Kidney (tissue), 13 donors: ENCODE measurements at regions not wholly inside any gene's neighbourhood (a gene's known extent, or its start where the extent isn't known, plus 50 kb on each side); places are given as distances from the start of the nearest gene placed in this dataset.

ENCODE experiments used
- DNase-seq, 5 donors: peaks; one replicate each; pipeline ENCODE4 v3.0.0-alpha.2; 2013 to 2020
- FAIRE-seq: peaks from 2 replicates; lab custom pipeline; 2012; peaks lifted over from hg19 to GRCh38; lab: Jason Lieb, UNC
- H3K27ac ChIP-seq, 2 donors: one replicate each; pipeline ENCODE4 v1.7.0; 2013; ENCODE audit warnings: low read depth in 2 of 2, low read length in 2 of 2, inconsistent platforms in 1 of 2
- H3K27me3 ChIP-seq: one replicate; pipeline ENCODE4 v1.7.1; 2013; ENCODE audit warnings: low read length, inconsistent platforms; ENCODE audit not compliant: control insufficient read depth, insufficient read depth
- H3K36me3 ChIP-seq, 3 donors: one replicate each; pipeline versions ENCODE4 v1.7.0 to v1.7.1; 2013; ENCODE audit warnings: low read length in 3 of 3, control low read depth in 1 of 3, inconsistent platforms in 1 of 3; ENCODE audit not compliant: insufficient read depth in 3 of 3, control insufficient read depth in 2 of 3
- H3K4me1 ChIP-seq, 3 donors: one replicate each; pipeline versions ENCODE4 v1.7.0 to v1.7.1; 2013; ENCODE audit warnings: low read length in 3 of 3, inconsistent platforms in 1 of 3, low read depth in 1 of 3; ENCODE audit not compliant: control insufficient read depth in 2 of 3, insufficient read depth in 2 of 3
- H3K4me3 ChIP-seq, 3 donors: one replicate each; pipeline versions ENCODE4 v1.7.0 to v1.8.1; 2013; ENCODE audit warnings: low read length in 3 of 3, control low read depth in 1 of 3, inconsistent platforms in 1 of 3
- H3K9ac ChIP-seq, 3 donors: one replicate each; pipeline versions ENCODE4 v1.7.0 to v1.7.1; 2013; ENCODE audit warnings: low read length in 3 of 3, control low read depth in 1 of 3, inconsistent platforms in 1 of 3
- H3K9me3 ChIP-seq, 3 donors: one replicate each; pipeline versions ENCODE4 v1.7.0 to v1.7.1; 2013; ENCODE audit warnings: low read length in 3 of 3, control low read depth in 1 of 3, inconsistent platforms in 1 of 3; ENCODE audit not compliant: control insufficient read depth in 2 of 3, insufficient read depth in 1 of 3
- intact Hi-C: fragments of 100-400 bp; cut with DNase I; formaldehyde crosslinking; loops from one replicate; pipeline ENCODE4 v1.11.1; 2022
- TF ChIP-seq, protein P1 (sequence below): IDR thresholded peaks from 3 replicates; pipeline ENCODE4 v1.5.1; 2012; ENCODE audit warnings: mild to moderate bottlenecking, moderate library complexity, borderline replicate concordance; ENCODE audit not compliant: insufficient read depth; ENCODE audit errors: extremely low read depth
- donor health status: control.
- donor health status: control.
- donor health status: control.
- donor health status: control.
- donor health status: control.
- donor health status: DM: yes; HTN: yes; CAD: no.
- donor health status: Normal renal cell carcinoma (clear cell type).

DNA sequence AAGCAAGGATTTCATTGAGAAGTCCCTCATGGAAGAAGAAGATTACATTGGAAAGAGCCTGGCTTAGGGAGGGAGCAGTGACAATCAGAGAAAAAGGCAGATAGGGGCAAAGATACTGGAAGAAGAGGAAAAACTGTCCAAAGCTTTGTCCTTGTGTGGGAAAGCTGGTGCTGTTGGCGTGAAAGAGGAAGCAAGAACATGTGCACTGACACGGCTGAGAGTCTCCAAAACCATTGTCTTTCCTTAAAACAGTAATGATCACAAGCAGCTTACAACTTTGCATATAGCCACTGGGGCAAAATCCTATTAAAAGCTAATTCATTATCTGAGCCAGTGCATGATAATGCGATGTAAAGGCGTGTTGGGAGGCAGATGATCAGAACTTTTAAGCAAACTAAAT, 85.1 kb upstream of the ESR1 start:
- H3K9ac ChIP-seq = no peak overlapping the region
- H3K9me3 ChIP-seq = no peaks in the 10 kb centered on the region
- no peak overlapping the region for H3K4me3 ChIP-seq
- no peak overlapping the region for H3K27ac ChIP-seq
- intact Hi-C loops = no loop called here
- no peaks in the 10 kb centered on the region for H3K27me3 ChIP-seq
- no peaks in the 10 kb centered on the region for H3K36me3 ChIP-seq
- DNase-seq = no peak
- no peak for FAIRE-seq
- TF ChIP-seq, protein P1, sequence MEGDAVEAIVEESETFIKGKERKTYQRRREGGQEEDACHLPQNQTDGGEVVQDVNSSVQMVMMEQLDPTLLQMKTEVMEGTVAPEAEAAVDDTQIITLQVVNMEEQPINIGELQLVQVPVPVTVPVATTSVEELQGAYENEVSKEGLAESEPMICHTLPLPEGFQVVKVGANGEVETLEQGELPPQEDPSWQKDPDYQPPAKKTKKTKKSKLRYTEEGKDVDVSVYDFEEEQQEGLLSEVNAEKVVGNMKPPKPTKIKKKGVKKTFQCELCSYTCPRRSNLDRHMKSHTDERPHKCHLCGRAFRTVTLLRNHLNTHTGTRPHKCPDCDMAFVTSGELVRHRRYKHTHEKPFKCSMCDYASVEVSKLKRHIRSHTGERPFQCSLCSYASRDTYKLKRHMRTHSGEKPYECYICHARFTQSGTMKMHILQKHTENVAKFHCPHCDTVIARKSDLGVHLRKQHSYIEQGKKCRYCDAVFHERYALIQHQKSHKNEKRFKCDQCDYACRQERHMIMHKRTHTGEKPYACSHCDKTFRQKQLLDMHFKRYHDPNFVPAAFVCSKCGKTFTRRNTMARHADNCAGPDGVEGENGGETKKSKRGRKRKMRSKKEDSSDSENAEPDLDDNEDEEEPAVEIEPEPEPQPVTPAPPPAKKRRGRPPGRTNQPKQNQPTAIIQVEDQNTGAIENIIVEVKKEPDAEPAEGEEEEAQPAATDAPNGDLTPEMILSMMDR = no peak
- H3K4me1 ChIP-seq = no peaks in the 10 kb centered on the region

DNA sequence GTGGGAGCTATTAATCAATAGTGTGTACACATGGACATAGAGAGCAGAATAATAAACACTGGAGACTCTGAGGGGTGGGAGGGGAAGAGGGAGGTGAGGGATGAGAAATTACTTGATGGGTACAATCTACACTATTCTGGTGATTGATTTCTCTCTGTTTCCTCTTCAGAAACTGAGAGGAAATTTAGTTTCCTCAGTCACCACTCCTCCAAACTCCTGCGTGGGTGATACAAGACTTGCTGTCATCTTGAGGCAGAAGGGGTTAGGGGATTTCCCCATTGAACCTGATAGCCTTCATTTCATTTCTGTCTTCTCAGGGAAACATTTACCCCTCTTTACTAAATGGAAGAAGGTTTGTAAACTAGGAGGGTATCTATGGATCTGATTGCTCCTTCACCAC, 84.3 kb upstream of the ESR1 start:
- H3K27me3 ChIP-seq = no peaks in the 10 kb centered on the region
- intact Hi-C loops = no loop called here
- no peak overlapping the region for H3K27ac ChIP-seq
- TF ChIP-seq, protein P1 = no peak
- H3K9ac ChIP-seq = no peak overlapping the region
- no peaks in the 10 kb centered on the region for H3K4me1 ChIP-seq
- no peaks in the 10 kb centered on the region for H3K9me3 ChIP-seq
- no peak for DNase-seq
- FAIRE-seq = no peak
- no peak overlapping the region for H3K4me3 ChIP-seq
- no peaks in the 10 kb centered on the region for H3K36me3 ChIP-seq

DNA sequence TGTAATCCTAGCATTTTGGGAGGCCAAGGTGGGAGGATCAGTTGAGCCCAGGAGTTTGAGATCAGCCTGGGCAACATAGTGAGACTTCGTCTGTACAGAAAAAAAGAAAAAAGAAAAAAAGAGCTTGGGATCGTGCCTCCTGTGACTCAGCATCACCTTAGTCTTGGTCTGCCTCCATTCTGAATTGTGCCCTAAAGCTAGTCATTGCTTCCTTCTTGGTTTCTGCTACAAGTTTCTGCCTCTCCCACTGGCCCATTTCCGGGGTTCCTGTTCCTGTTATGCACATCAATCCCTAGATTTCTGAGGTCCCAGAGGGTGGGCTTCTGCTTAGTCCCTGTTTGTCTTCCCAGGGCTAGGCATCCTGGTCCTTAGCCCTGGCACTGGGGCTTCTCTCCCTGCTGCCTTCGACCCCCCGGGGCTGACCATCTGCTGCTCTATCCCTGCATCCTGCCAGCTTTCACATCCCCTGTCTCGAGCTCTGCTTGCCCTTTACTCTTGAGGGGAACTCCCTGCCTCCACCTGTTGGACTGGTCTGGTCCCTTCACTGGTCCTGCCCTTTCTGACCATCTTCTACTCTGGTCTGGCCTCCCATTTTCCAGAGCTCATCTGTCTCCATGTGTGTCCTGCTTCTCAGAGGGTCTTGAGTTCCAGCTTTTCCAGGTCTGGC, 77.5 kb upstream of the ESR1 start:
- no peak for FAIRE-seq

More for the DNA sequence above, 77.5 kb upstream of the ESR1 start:
- intact Hi-C loops = no loop called here
- peaks cover 0 to 2% (median 0%) of the 10 kb centered on the region in 3 donors for H3K4me1 ChIP-seq
- H3K27me3 ChIP-seq = no peaks in the 10 kb centered on the region
- no peak overlapping the region for H3K9ac ChIP-seq
- no peak overlapping the region for H3K4me3 ChIP-seq
- no peak overlapping the region for H3K27ac ChIP-seq
- DNase-seq = no peak
- H3K9me3 ChIP-seq = peaks cover 0 to 11% (median 0%) of the 10 kb centered on the region in 3 donors
- TF ChIP-seq, protein P1 = no peak
- H3K36me3 ChIP-seq = no peaks in the 10 kb centered on the region
